Dermis microvascular lymphatic vessel endothelial cell (primary cell): ENCODE measurements at regions not wholly inside any gene's neighbourhood (a gene's known extent, or its start where the extent isn't known, plus 50 kb on each side); places are given as distances from the start of the nearest gene placed in this dataset.

Experiments used
- DNase-seq, 2 donors: peaks; one replicate each; pipeline versions ENCODE4 v3.0.0 to v3.0.0-alpha.2; 2010; ENCODE audit warnings: low read depth in 2 of 2

DNA sequence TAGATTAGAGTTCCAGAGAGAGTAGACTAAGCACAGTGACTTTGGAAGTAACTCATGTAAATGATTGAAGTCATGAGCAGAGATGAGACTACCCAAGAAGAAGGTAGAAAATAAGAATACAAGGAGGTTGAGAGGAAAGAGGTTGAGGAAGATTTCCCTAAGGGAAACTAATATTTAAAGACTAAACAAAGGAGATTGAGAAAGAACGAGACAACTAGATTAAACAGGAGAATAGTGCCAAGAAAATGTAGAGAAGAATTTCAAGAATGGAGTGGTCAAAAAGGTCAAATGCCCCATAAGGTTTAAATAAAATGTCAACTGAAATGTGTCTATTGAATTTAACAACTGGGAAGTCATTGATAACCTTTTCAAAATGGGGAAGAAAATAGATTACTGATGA, 59.0 kb downstream of the RPS29 start:
- no peak for DNase-seq

DNA sequence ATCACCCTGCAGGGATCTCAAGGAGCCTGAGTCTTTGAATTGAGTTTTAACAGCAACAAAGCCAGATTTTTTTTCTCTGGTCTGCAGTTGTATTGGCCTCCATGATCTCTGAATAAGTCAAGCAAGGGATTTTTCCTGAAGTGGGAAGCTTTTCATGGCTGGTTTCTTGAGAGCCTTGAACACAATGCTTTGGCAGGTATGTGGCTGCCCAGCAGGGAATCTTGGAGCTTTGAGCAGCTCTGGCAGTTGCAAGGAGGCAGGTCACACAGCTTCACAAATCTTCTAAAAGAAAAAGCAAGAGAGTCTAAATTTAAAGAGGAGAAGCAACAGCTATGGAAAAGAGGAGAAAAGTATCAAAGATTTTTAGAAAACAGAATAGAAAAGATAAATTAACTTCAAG, 60.1 kb downstream of the RPS29 start:
- DNase-seq: no peak

DNA sequence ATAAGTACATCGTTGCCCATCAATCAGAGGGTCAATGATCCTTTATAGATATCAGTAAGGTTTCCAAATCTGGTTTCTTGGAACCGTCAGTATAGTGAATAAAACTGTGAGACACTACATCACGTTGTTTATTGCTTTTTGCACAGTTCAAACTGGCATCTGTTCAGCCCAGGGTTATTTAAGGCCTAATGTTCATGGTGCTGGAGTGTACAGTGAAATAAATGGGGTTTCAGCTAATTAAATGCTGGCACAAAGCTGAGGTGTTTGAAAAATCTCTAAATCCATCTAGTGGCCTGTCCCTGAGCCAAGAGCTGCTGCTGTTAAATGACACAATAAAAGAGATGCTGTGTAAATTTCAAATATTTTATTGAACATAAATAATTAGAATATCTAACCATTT, 69.9 kb downstream of the RPS29 start:
- no peak for DNase-seq

DNA sequence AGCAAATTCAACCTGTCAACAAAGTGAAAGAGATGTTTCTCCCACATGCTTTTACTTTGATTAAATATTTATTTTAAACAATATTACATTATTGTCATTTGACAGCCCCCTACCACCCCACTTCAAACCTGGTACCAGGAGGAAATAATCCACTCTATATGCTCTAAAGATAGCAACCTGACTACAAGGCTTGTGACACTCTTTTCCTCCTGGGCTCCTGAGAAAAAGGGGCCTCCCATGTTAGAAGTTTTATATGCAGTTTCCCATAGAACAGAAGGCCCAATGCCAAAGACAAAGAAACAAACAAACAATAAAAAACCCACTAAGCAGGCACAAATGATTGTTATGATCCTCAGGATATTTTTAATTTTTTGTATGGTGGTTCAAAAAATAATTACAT, 73.6 kb downstream of the RPS29 start:
- DNase-seq: peak in 1 of 2 donors; percentile 69

DNA sequence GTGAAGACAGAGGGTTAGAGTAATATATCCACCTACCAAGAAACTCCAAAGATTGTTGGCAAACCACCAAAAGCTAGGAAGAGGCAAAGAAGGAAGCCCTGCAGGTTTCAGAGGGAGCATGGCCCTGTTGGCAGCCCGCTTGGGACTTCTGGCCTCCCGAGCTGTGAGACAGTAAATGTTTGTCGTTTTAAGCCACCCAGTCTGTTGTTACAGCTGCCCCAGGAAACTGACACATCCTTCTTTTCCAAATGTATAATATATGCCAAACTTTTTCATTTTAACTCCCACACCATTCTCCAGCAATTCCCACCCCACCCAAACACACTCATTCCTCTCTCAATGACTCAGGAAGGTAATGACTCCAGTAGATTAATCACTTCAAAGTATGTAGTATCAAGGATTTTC, 74.0 kb downstream of the RPS29 start:
- DNase-seq: peak; percentile 48 to 90

DNA sequence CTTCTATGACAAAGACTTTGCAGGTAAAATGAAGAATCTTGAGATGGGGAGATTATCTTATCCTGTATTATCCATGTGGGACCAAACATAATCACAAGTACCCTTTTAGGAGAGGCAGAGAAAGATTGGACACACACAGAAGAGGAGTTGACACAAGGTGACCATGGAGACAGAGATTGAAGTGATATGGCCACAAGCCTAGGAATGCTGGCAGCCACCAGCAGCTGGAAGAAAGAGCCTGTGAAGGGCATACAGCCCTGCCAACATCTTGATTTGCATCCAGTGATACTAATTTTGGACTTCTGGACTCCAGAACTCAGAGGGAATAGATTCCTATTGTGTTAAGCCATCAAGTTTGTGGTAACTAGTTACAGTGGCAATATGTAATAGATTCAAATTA, 78.1 kb downstream of the RPS29 start:
- no peak for DNase-seq

DNA sequence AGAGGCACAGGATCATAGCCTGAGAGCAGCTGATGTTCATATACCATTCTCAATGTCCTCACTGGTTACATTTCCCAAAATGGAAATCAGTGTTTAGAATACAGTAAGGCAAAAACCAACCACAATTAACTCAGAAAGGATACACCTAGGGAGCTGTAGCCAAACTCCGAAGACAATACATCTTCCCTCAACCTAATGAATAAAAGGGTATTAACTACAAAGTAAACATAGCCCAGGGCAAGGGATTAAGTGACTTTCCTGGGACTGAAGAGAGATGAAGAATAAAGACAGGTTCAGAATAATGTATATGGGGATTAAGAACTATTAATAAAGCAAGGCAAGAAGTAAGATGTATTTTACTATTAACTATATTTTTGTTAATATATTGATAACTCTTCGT, 79.5 kb downstream of the RPS29 start:
- DNase-seq: no peak

DNA sequence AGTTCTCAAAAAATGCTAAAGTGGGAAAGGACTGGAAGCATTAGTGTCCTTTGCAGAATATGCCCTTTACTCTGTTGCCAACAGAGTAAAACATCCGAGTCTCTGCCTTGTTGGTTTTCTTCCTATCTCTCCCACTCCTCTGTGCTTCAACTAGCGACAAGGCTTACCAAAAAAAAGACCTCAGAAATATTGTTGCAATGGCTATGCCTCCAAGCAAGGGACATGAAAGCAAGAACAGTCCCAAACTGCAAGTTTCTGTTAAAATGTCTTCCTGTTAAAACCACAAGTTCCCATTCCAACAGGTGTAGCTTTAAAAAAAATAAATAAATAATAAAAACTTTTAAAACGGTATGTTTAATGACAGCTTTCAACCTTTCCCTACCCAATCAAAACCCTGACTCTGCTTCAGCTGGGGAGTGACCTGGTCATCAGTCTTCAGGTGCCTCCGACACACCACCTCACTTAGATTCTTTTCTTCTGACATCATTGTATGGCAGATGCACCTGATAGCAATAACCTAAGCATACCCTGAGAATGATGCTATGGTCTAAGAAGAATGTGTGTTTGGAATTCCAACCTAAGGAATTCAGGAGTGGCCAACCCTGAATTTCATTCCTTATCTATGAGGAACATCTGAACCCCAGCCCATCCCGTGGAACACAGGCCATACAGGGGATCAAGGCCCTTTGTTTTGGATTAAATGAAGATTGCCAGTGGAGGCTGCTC, 81.0 kb downstream of the RPS29 start:
- no peak for DNase-seq

DNA sequence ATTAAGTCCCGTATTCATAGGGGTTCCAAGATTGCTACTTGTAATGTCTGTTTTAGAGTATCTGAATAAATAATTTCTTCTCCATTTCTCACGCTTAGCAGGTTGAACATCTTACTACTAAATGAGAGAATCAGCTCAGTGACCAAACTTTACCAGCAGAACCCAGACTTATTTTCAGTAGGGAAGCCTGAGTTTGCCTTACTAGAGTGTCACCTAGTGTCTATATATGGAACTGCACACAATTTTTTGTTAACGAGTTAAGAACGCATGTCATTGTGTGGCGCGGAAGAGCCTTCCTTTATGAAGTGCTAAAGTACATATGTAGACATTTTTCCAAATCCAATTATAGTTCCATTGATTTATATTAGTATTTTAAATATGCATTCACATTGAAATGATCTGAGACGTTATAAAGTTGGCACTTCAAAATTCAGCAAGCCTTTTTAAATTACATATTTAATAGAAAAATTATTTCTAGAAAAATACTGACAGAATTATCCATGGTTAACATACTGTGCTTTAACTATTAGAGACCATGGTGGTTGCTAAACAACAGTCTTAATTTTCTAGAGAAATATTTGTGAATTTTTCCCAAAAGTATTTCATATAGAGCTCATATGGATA, 88.3 kb downstream of the RPS29 start:
- DNase-seq: peak; percentile 60 to 72

DNA sequence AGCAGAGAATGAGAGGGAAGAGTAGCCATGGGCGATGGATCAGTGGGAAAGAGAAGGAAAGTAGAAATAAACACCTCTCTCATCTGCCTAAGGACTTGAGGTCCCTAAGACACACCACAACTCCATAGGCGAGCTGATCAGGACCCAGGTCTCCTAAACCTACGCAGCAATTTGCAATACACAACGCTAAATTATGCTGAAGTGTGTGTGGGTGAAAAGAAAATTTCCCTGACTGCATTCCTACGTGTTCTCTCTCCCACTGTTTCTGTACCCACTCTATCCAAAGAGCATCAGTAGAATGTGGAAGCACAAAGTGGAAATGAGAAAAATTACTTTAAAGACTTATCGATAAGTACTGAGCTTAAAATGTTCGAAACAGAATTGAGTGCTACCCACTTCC, 88.9 kb downstream of the RPS29 start:
- no peak for DNase-seq

DNA sequence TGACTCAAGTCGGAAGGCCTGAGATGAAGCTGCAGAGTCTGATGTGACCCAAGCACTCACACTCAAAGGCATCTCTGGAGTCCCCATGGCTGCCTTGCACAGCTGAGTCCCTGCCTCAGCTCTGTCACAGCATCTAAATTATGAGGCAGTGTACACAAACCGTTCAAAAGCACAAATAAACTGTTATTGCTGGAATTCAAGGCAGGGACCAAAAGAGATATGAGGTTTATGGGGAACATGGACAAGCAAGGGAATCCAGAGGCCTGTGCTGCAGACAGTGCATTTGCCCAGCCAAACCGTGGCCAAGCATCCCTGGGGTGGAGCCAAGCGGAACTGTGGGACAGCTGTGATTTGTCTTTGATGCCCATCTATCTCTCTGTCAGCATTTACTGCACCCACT, 91.3 kb downstream of the RPS29 start:
- no peak for DNase-seq

DNA sequence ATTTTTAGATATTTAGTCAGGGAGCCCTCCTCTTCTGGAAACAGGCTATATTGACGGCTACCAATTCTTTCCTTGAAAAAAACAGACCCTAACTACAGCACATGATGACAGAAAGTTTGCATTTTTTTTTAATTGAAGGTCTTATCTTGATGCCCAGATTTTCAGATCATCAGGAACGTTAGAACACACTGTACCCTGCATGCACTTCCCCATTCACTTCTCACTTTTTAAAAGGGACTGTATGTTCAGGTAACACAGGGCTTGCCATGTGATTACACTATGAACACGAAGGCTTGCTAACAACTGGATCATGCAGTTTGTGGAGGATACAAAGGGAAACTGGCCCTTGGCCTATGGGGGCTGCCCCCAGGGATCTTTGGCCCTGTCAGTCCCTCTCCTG, 92.6 kb downstream of the RPS29 start:
- DNase-seq: no peak

DNA sequence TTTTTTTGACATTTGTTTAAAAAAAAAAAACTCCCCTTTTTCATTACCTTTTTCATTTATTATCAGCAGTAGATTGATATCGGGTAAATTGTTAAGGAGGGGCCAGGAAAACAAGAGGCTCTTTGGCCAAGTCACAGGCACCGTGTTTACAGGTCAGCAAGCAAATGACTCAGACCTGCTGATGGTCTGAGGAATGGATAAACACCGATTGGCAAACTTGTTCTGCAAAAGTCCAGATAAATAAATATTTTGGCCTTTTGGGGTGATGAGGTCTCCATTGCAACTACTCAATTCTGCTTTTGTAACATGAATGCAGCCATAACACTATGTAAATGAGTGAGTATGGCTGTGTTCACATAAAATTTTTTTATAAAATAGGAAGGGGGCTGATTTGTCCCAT, 94.0 kb downstream of the RPS29 start:
- DNase-seq: no peak

DNA sequence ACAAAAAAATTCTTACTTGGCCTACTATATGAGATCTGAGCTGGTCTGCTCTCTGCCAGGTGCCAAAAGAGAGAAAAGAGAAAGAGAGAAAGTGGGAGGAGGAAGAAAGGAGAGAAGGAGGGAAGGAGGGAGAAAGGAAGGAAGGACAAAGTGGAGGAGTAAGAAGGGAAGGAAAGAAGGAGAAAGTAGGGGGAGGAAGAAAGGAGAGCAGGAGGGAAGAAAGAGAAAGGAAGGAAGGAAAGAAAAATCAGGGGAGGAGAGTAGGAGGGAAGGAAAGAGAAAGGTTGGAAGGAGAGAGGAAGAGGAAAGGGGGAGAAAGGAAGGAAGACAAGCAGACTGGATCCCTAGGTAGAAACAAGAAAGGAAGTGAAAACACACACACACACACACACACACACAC, 96.8 kb downstream of the RPS29 start:
- no peak for DNase-seq

DNA sequence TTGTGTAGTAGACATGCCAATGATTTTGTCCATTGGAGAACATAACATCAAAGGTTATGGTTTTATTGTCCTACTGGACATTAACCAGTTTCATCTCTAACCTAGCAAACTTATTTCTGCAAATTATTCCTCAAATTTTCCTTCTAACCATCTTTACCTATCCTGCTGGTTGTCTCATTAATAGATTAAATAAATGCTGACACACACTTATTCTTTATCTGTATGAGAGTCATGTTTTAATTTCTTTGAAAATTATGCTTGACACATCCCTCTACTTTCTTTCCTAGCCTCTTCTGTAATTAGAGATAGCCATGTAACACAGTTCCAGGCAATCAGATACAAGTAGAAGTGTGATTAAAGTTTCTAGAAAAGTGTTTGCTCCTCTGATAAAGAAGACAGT, 98.9 kb downstream of the RPS29 start:
- no peak for DNase-seq

DNA sequence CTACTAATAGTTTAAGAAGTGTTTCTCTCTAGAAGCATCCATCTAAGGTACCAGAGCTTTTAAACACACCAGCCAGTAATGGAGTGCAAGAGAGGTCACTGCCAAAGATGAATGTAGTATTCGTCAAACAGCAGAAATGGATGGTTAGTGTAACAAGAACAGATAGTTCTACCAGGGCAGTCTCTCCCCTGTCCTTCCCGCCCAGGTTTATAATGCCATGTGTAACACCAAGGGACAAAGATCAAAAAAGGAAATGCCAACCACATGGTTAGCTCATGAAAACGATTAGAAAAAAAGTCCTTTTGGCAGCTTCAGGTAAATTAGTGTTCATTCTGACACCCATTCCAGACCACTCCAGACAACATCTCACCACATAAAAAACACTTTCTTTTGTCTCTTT, 100.9 kb downstream of the RPS29 start:
- DNase-seq: no peak

DNA sequence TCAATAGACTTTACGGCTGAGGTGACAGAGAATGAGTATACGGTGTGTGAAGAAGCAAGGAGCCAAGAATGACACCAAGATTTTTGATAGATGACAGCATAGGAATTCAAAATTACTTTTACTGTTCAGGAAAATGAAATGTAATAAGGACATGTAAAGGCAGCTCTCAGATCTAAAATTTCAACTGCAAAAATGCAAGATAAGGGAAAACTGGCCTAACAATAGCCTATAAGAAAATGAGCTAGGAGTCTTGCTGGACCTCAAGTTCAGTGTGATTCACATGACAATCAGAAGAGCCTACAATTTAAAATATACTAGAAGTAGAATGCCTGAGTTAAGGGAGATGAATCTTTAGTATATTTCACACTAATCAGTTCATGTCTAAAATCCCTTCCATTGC, 102.0 kb downstream of the RPS29 start:
- no peak for DNase-seq

DNA sequence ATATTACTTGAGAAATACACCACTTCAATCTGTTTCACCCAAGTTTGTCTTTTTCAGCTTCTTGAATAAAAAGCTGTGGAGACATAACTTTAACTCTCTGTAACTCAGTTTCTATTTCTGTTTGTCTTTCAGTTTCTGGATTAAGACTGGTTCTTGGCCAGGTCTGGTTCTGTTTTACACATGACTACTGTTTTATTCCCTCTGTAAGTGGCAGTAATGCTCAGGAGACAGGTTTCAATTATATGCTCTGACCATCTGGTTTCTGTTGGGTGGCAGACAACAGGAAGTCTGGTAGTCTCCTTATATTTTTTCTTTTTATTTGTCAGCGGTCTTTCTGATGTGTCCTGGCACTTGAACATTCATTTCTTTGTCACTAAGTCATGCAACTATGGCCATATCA, 102.9 kb downstream of the RPS29 start:
- no peak for DNase-seq

DNA sequence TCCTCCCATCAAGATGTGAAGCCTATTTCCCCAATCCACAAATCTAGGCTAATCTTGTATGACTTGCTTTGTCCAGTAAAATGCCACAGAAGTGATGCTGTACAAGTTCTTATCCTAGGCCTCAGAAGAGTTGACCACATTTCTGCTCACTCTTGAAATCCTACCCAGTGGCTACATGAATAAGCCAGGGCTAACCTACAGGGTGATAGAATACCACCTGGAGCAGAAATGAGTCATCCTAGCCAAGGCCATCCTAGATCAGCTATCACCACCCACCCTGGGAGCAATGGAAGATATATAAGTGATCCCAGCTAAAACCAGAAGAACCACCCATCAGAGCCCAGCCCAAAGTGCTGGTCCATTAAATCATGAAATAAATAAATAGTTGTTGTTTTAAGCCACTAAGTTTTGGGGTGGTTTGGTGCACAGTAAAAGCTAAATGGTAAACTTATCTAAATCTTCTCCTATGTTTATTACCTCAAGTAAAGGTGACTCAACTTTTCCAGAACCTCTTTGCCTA, 105.1 kb downstream of the RPS29 start:
- DNase-seq: no peak

DNA sequence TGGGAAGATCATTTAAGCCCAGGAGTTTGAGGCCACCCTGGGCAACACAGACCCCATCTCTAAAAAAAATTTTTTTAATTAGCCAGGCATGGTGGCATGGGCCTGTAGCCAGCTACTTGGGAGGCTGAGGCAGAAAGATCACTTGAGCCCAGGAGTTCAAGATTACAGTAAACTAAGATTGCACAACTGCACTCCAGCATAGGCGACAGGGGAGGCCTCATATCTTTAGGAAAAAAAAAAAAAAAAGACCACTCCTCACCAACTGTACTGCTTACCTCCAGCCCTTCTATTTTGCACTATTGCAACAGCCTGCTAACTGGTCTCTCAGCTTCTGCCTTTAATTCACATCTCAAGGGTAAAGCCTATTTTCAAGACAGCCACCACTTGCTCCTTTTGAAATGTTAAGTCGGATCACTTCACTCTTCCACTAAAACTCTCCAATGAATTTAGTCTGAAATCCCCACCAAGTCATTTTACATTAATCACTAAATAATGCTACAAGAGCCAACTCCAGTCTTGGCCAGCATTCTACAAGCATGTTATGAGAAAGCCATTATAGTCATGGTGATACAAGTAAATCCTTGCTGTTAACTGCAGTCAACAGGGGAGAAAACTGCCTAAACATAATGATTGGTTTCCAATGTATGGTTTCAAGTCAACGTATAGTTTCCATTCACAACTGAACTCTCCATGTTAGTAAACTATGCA, 106.0 kb downstream of the RPS29 start:
- DNase-seq: no peak

DNA sequence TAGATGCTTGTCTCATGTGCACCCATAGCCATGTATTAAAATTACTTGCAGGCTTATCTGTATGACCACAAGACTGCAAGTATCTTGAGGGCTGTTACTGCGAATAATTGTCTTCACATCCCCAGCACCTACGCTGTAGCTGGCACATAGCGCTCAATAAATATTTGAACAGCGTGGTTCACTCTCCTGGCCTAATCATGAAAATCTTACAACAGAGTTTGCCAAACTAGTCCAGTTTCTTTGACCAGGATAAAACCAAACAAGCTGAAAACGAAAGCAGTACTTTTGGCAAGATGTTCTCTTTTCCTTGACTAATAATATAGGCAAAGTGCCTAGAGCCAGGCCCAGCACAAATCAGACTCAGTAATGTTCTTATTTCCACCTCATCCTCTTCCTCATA, 106.7 kb downstream of the RPS29 start:
- no peak for DNase-seq

DNA sequence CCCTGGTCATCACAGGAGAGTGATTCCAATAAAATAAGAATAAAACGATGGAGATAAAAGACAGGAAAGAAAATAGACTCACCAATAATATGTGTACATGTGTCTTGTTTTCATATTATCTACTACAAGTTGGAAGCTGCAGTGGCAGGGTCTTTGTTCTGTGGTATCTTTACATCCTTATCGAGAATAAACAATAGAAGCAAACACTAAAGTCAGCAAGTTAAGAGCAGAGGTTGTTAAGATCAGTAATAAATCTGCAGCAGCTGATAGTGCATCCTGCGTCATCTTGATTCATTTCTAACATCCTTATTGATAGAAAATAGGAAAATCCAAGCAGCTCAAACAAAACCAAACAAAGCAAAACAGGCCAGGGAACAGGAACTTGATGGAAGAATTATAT, 107.4 kb downstream of the RPS29 start:
- DNase-seq: no peak

DNA sequence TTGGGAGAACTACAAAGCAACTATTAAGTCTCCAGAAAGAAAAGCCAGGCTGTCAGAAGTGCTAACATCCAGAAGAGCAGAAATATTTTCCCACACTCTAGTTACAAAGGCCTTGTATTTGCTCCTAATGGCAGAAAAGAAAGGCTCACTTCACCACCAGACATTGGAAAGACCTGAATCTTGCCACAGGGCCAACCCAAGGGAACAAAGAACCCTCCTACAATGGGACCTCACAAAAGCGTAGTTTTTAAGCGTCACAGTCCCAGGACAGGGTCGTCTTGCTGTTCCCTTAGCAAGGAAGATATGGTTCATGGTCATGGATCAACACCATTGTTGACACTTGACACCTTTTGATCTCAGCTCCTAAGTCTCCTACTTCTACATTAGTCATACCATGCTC, 119.1 kb downstream of the RPS29 start:
- DNase-seq: no peak
